GM19467 (cell line): ENCODE measurements at regions not wholly inside any gene's neighbourhood (a gene's known extent, or its start where the extent isn't known, plus 50 kb on each side); places are given as distances from the start of the nearest gene placed in this dataset.
"Not testable (repeated sequence)": the region's sequence is repeated elsewhere in the genome, so short reads cannot be mapped to it uniquely, and the experiment has no call there.

Experiments used
- ATAC-seq: cut with Tn5 transposase; IDR thresholded peaks from one replicate; pipeline ENCODE4 v1.9.1; 2021; ENCODE audit warnings: mild to moderate bottlenecking, moderate library complexity; ENCODE audit not compliant: unreplicated experiment

DNA sequence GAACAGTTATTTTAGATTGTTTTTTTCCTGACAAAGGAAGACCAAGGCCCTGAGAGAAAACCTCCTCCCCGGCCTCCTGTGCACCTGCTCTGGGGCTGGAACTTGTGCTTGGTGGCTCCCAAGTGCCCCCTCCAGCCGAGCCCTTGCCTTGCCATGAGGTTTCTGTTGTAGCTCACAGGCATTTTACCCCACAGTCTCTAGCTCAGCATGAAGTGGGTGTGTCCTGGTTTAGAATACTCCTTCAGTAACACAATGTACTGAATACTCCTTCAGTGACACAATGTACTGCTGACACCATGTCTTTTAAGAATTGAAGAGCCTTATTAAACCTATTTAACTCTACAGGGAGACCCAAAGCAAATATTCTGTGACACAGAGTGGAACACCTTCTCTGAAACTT lies 116.1 kb downstream of the OR4M2 start:
- not testable (repeated sequence) for ATAC-seq

DNA sequence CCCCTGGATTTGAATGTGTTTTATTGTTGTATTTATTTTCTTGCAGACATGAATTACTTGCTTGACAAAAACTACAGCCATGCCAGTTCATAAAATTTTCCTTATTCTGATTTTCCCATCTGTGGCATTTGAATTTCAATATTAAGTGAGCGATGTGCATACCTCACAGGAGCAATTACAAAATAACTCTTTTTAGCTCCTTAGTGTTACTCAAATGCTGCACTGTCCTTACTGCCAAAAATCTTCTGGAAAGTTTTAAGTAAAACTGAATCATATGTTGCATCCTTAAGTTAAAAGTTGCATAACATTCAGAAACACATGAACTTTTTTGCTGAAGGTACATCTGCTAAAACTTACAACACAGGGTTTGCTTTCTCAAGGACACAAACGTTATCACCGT lies 120.1 kb downstream of the OR4M2 start:
- ATAC-seq: not testable (repeated sequence)

DNA sequence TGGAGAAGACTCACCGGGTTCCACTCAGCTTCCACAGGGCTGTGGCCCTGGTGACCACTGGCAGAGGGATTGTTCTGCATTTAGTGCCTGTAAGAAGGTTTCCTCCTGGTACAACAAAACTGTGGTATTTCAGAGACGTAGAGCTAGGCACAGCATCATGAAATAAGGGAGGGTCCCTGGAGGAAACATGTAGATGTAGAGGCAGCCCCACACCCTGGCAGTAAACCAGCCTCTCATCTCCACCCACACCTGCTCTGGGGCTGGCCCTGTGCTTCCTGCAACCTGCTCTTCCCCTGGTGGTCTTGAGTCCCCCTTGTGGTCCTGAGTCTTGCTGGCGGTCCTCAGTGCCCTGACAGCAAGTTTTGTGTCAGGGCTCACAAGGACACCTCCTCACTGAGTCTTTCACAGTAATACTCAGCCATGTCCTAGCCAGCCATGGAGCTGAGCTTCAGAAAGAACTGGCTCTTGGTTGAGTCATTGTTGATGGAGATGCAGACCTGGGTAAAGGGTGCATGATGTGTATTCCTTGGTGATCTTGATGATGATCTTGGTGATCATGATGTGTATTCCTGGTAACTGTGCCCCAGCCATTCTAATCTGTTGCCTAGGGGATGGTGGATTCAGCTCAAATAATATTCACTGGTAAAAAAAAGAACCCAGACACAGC lies 121.8 kb downstream of the OR4M2 start:
- not testable (repeated sequence) for ATAC-seq

DNA sequence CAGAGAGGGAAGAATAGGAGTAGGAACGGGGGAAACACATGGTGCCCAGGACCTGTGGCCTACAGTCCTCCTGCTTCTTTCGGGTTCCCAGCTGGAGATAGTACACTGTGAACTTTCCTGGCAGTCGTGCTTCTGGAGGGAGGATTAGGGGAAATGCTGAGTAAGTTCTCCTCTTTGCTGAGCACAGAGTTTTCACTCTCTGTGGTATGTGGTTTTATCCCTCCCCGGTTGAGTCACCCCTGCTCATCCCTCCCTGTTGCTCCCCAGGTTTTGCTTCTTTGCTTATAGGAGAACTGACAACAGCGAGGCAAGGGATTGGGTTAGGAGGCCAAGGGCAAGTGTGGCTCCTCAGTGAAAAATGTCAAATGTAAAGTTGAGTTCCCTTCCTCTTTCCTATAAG lies 122.9 kb downstream of the OR4M2 start:
- ATAC-seq: not testable (repeated sequence)

DNA sequence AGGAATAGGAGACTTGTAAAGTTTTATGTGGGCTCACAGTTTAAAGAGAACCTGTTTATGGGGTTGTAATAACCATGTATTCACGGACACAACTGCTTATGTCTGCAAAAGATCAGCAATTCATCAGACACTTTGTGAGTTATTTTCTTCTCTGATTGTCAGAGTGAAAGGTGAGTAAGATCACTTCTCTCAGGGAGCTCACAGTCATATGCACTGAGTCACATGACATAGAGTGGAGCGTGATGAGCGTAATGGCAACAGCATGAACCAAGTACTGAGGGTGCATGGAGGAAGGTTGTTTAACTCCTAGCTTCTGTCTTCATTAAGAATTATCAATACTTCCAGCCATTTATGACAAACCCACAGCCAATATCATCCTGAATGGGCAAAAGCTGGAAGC lies 128.8 kb downstream of the OR4M2 start:
- ATAC-seq: not testable (repeated sequence)

DNA sequence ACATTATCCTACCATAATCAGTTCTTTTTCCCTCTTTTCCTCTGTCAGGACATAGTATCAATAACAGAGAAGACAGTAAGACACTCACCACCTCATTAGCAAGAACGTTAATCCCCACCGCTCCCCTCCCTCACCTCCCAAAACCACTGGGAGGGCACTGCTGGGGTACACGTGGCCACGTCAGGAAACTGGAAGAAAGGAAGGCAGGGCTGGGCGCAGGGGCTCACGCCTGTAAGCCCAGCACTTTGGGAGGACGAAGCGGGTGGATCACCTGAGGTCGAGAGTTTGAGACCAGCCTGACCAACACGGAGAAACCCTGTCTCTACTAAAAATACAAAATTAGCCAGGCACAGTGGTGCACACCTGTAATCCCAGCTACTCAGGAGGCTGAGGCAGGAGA lies 142.3 kb downstream of the OR4M2 start:
- ATAC-seq: not testable (repeated sequence)

DNA sequence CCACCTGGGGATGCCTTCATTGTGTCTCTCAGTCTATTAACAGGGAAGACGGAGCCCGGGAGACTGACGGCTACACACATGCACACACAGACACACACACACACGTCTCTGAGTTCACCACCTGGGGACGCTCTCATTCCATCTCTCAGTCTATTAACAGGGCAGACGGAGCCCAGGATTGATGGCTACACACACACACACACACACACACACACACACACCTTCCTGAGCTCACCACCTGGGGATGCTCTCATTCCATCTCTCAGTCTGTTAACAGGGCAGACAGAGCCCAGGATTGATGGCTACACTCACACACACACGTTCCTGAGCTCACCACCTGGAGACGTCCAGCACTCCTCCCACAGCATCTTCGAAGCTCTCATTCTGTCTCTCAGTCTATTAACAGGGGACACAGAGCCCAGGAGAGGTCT lies 143.9 kb downstream of the OR4M2 start:
- ATAC-seq: no peak

DNA sequence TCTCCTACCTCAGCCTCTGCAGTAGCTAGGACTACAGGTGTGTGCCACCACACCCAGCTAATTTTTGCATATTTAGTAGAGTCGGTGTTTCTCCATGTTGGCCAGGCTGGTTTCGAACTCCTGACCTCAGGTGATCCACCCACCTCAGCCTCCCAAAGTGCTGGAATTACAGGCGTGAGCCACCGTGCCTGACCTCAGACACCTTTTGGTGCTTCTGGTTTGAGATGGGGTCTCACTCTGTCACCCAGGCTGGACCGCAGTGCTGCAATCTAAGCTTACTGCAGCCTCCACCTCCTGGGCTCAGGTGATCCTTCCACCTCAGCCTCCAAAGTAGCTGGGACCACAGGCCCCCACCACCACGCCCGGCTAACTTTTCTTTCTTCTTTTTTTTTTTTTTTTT lies 144.6 kb downstream of the OR4M2 start:
- not testable (repeated sequence) for ATAC-seq

DNA sequence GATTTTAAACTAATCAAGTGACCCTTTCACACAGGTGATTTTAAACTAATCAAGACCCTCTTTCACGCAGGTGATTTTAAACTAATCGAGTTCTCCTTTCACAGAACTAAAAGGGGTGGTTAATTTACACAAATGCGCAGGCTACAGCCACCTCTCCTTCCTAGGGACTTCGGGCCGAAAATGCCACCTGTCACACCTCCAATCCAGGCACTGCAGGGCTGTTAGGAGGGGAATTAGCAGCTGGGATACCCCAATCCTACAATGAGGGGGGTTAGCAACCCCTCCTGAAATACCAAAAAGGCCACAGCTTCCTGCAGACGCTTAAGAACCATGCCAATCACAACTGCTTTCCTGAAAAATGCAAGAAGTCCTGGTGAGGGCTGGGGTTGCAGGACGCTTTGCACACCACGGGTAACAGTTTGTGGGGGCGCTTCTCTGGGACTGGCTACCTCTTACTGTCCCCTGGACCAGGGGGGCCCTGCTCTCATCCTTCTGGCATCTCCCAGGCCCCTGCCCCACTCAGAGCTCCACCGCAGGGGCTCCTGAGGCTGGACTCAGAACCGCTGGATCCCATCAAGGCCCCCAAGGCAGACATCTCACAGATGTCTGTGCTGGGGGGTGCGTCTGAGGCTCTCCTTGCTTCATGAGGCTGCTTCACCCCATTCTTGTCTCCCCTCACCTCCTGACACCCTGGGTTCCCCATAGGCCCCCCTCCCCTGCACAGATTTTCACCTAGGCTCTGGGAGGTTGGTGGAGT lies 145.9 kb downstream of the OR4M2 start:
- ATAC-seq: no peak

DNA sequence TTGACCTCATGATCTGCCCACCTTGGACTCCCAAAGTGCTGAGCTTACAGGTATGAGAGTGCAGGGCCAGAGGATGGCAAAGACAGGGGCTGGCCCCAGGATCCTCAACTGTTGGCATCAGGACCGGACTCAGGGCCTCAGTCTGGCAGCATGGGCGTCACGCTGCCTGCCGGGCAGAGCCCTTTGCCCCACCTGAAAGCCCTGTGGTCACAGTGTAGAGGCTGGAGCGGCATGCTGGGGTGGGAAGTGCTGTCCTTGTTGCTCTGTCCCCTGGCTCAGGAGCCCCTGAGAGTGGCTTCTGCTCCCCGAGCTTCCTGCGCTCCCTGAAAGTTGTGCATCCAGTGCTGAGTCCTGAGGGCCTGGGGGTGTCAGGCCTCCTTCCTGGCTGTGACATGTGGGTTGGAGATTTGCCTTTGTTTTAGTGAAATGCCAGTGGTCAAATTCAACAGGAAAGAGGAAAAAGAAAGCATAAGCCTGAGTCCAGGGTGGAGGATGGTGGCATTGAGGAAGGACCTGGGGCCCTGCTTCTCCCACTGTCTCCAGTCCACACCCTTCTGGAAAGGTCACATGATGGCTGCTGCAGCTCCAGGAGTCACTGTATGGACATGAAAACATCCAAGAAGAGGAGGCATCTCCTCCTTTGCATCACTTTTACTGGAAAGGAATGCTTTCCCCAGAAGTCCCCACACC lies 147.2 kb downstream of the OR4M2 start:
- no peak for ATAC-seq

DNA sequence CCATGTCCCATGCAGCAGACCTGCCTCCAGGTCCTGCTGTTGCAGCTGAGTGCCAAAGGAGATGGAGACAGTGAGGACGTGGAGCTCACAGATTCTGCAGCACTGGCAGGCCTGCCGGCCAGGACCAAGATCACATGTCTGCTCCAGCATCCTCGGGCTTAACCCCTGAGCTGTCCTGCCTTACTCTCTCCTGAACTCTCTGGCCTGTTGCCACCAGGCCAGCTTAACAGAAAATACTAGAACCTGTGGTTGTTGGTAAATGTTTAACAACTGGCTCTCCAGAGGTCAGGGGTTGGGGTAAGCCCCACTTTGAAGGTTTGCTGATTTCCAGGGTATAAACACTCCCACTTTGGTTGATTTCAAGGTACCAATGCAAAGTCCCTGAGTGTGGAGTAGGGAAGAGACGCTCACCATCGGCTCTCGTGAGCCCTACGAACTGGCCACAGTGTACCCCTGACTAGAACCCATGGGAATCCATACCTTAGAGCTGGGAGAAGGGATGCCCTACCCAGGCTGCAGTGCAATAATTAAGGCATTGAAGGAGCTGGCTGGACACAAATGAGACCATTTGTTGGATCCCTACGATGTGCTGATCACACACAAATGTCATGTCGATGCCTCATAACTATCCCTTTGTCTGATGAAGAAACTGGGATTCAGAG lies 147.9 kb downstream of the OR4M2 start:
- ATAC-seq: no peak

DNA sequence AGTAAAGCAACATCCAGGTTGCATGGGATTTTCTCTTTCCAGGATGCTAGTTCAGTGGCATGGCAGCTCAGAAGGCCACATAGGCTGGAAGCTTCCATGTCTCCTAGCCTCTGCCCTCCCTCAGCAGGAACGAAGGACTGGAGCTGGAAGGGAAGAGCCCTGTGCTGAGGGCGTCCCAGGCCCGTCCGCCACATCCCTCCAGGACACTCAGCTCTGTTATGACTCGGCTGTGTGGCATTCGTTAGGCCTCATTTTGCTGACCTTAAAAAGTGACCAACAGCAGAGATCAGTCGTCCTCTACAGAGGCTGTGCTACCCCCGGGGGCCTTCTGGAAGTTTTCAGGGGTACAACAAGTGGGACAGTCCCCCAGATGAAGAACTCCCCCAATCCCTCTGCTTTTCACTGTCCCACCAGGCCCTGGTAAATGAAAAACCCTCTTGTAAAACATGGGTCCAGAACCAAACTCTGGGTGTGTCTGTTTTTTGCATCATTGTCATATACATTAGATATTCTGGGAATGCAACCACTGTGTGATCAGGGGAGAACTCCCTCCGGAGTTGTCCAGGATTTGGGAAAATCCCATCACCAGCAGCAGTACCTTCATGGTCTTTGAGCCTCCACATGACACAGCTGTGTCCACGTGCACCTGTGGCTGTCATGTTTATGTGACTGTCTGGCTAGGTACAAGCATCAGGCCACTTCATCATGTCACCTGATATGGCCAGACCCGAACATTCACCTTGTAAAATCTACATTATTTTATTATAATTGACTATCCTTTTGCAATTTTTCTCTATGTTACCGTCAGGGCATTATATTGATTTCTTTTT lies 149.9 kb downstream of the OR4M2 start:
- ATAC-seq: no peak

DNA sequence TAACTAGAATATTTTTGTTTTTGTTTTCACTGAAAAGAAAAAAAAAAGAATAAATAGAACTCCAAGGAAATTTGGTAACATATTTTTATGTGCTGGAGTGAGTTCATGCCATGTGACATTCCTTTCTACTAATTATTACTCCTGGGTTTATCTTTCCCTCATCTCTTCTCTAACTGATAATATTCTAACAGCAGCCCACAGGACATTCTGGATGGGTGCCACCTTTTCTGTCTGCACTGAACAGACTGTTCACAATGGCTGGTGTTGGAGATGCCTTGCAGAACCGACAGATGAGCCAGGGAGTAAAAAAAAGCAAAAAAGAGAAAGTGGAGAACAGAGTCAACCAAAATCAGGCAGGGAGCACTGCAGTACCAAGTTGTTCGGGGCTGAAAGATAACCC lies 151.3 kb downstream of the OR4M2 start:
- no peak for ATAC-seq

DNA sequence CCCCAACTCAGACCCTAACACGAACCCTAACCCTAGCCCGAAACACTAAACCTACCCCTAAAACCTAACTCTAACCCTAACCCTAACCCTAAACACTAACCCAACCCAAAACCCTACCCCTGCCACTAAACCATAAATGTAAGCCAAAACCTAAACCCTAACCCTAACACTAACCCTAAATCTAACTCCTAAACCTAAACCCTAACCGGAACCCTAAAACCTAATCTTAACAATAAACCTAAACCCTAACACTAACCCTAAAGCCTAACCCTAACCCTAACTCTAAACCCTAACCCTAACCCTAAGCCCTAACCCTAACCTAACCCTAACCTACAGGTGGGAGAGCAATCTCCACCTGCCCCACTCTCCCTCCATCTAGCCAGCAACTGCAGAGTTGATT lies 152.3 kb downstream of the OR4M2 start:
- ATAC-seq: no peak

DNA sequence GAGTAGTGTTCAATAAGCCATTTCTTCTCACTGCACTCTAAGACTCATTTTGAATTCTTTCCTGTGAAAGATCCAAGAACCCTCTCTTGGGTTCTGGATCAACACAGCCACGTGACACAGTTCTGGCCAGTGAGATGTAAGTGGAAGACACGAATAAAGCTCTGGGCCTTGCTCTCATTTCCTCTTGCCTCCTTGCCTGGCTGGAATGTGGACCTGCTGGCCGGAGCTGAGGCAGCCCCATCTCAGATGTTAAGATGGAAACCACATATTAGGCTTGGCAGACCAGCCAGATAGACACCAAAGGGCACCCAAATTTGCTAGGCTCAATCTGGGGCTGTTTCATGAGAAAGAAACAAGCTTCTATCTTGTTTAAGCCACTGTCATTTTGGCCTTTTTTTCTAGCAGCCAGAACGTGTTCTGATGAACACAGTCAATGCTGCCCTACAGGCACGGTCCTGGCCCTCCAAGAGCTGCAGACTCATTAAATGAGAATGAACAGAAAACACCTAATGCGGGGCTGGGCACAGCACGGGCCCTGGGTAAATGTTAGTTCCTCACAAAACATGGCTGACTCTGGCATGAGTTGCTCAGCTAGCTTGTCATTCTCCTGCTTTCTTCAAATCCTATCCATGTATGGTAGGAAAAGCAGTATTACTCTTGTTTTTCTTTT lies 155.1 kb downstream of the OR4M2 start:
- not testable (repeated sequence) for ATAC-seq

DNA sequence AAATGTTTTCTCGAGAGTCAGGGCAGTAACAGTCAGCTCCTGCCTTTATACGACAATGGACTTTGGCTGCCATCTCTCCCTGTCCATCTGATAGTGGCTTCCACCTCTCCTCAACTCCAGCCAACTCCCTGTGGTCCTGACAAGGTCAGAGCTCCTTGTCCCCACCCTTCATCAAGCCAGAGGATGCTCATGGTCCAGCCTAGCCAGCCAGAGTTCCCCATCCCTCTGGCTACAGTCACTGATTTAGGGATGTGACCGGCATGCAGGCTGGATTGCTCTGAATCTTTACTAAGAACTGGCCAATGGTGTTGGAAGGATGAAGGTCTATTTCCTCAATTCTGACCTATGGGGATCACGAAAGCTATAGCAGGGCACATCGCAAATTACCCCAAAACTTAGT lies 156.1 kb downstream of the OR4M2 start:
- no peak for ATAC-seq

DNA sequence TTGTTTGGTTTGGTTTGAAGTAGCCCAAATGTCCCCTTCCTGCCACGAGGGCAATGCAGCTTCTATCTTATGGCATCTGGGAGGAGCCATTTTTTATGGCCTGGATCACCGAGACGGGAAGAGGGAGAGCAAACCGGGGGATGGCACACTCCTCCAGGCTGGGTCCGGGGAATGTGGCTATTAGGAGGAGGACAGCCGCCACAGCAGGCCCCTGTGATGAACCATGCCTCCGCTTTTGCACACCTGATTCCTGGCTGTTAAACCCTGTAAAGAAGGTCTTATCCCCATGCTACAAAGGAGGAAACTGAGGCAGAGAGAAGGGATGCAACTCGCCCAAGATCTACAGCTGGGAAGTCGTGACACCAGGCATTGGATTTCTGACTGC lies 157.6 kb downstream of the OR4M2 start:
- no peak for ATAC-seq

DNA sequence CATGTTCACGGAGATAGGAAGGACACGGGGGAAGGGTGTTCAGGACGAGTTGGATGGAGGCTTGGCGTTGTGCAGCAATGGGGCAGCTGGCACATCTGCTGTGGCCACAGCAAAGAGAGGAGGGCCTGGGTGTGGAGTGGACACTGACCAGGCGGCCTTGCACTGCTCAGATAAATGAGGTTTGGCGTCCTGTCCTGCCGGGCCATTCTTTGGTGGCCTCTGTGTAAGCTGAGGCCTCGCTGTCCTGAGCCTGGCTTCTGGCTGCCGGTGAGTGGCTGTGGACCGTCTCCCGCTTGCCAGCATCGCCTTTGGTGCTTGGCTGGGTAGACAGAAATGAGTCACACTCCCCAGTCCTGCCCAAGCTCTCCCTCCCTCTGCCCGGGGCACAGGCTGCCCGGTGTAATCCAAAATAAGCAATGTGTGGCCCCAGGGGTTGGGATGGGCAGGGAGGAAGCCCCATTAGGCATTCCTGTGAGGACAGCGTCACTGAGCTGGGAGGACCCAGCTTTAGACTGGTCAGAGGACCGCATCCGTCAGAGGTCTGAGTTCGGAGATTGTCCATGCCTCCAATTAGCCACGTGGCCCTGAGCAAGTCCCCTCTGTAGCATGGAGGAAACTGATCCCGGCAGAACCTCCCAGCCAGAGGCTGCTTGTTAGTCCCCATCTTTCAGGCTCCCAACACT lies 158.1 kb downstream of the OR4M2 start:
- ATAC-seq: not testable (repeated sequence)
